GM18868 (cell line): ENCODE measurements at regions not wholly inside any gene's neighbourhood (a gene's known extent, or its start where the extent isn't known, plus 50 kb on each side); places are given as distances from the start of the nearest gene placed in this dataset.
"Not testable (repeated sequence)": the region's sequence is repeated elsewhere in the genome, so short reads cannot be mapped to it uniquely, and the experiment has no call there.

Source experiments
- ATAC-seq: cut with Tn5 transposase; IDR thresholded peaks from one replicate; pipeline ENCODE4 v1.9.1; 2021; ENCODE audit warnings: mild to moderate bottlenecking, moderate library complexity; ENCODE audit not compliant: unreplicated experiment

DNA sequence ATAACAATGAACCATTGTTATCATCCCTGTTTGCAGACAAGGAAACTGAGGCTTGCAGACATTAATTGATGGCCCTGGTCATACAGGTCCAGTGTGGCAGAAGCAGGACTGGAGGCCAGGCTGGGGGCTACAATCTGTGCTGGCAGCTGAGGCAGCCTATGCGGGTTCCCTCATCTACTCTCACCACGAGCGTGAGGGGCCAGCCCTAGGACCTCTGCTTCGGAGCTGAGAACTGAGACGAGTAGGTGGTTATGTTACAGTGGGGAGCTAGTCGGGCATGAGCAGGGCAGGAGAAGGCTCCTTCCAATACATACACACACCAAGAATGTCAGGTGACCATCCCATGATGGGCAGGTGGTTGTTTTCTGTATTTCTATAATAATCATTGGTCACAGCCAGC is 82.2 kb upstream of the ASB18 start:
- ATAC-seq, result no peak

DNA sequence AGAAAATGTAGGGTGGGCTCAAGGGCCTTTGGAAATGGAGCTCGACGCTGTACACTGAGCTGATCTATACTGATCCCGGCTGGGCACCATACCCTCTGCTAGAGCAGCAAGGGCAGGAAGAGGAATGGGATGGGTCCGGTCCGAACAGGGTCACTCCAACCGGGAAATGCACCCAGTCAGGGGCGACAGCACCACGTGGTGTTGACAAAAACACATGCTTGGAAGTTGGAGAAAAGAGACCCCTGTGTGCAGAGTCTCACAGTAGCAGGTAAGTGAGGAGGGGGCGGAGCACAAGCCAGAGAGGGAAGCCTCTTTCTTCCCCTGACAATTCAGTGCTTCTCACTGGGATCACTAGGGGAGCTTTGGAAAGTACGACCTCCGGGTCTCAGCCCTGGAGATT is 84.1 kb upstream of the ASB18 start:
- ATAC-seq, result no peak

DNA sequence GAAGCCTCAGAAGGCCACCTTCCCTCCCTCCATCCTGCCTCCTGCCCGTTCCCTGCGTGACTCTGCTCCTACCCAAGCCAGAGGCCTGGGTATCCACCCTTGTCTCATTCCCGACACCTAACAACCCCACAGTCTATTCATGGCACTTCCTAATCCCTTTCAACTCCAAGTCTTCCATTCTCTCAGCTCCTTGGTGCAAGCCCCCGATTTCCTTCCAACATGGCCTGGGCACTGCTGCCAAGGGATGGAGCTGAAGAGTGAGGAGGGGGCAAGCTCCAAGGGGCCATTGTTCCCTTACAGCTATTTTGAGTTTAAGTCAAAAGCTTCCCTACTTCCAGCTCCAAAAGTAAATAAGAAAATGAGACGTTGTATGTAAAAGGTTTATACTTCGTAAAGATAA is 84.8 kb upstream of the ASB18 start:
- no peak for ATAC-seq

DNA sequence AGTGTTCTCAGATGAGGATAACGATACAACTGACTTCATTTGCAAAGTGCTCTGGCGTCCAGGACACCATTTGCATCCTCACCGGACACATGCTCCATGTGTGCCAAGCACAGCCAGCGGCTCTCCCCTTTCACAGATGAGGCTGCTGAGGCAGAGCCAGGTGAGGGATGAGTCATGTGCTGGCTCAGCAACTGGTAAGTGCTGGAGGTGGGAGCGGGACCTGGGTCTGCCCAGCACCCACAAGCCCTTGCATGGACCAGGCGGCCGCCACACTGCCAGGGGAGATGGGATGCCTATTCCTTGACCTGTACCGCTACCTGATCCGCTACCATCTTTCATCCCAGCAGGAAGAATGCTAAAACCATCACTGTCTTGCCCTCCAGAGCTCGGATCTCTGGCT is 86.2 kb upstream of the ASB18 start:
- ATAC-seq, result no peak

DNA sequence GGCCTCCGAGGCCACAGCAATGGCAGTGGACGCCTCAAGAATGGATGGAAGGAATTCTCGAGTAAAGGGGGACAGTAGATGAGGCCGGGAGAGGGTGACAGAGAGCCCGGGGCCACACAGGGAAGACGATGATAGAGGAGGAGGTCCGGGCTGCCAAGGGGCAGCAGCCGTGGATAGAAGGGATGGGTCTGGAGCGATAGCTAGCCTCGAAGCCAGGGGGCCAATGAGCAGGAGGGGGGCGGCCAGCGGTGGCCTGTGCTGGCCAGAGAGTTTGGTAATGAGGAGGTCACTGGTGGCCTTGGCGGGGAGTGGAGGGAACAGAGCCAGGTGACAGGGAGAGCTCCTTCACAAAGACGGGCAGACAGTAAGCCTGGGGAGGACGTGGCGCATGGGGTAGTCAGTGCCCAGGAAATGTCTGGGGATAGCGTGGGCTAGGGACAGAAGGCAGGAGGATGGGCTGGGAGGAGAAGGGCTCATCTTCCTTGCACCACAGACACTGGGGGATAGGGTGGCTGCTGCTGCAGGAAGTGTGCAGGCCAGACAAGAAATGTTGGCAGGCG is 87.8 kb upstream of the ASB18 start:
- no peak for ATAC-seq

DNA sequence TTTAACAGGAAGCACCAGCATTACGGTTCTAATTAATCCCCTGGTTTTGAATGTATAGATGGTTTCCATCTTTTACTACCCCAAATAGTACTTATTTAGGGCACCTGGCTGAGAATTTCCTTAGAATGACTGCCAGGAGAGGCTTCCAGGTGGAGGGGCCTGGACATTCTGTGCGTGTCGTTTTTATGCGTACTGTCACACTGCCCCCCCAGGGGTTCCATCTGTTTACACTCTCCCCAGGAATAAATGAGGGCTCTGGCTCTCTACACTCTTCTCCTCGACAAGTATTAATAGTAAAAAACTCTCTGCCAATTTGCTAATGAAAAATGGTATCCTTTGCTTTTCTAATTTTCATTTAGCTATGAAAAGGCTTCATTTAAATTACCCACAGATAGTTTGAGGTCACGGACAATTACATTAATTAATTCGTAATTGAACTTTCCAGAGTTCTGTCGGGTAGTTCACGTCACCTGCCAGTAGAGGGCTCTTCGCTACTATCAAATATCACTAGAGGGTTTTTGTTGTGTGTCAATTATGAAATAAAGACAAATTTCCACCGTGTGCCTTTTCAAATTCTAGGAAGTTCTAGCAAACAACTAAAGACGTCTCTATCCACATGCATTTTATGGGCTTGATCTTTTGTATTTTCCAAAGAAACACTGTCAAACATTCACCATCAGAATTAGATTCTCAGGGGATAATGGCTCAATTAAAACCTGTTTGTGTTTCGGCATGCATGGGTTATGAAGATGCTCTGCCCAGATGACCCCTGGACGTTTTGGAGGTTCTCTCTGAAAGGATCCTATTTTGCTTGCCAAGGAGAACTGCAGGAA is 88.8 kb upstream of the ASB18 start:
- no peak for ATAC-seq

DNA sequence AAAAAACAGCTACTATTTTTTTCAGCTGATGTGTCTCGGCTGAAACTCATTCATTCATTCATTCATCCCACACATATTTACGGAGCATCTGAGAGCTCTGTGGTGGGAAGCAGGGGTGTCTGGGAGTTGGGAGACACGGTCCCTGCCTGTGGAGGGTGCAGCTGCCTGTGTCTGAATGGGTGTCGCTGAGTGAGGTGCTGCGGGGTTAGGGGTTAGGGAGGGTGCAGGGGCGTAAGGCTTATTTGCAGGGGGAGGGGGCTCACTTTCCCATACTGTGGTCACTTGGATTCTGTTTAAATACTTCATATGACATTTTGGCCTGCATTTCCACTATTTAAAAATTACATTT is 89.4 kb upstream of the ASB18 start:
- no peak for ATAC-seq

DNA sequence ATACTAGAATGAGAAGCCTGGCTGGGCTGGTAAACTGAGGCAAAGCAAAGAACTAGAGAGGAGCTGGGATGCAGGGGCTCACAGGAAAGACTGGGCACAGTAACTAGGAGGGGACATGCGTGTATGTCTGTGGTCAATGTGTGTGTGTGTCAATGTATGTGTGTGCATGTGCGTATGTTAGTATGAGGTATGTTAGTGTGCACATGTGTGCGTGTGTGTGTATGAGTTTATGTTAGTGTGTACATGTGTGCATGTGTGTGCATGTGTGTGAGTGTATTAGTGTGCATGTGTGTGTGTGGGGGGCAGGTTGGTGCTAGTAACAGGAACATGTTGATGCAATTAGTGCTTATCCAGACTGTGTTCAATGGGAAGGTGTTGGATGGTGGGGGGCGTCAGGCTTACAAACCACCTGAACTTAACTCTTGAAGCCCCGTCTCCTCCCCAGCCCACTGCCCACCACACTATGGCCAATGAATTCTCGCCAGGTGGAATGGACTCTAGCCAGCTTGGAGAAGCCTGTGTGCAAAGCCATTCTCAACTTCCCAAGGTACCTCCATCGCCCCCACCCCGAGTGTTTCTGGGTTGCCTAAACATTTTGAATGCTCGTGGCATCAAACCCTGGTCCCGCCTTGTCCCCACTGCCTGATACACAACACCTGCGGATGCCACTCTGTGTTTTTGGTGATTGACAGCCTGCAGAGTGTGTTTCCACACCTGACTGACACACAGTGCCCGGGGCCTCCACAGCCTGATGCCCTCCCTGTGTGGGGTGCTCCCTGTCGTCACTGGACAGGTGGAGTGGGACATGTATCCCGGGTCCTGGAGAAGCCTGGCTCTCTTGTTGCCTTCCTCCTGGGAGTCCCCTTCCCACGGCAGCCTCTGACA is 90.1 kb upstream of the ASB18 start:
- ATAC-seq, result no peak

DNA sequence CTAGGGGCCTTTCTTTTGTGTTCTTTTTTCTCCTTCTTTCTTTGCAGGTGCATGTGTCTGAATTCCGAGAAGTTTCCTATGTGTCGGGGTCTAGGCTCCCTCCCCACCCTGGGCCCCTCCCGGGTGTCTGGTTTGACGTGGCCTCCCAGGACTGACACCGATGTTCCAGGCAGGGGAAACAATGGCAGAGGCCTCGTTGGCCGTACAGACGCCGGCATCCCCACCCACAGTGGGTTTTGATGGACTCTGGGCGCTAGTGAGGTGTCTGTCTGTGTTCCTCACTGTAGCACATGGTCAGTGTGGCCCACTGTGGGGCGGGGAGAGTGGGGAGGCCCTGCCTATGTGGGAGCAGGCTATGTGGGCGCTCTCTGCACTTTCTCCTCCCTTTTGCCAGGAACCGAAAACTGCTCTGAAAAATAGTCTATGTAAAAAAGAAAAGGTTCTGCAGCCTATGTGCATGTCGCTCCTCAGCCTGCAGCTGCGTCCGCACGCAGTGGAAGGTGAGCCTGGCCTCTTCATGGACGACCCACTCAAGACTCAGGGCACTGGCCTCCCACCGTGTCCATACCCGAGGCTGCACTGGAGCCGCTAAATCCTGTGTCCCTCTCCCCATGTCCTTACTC is 90.9 kb upstream of the ASB18 start:
- no peak for ATAC-seq

DNA sequence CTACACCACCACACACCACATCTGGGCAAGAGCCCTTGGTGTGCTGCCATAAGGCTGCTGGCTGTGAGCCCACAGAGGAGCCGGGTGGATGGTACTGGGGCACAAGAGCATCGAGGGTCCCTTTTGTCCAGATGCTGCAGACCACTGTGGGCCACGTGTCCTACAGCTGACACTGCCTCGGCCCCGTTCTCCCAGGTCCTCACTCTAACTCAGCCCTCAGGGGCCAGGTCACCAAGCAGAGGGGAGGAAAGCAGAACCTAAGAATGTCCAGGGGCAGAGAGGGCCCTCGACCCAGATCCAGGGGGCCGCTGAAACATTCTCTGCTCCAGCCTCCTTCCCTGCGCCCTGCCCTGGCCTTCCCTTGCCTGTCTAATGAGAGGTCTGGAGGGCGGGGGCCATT is 91.7 kb upstream of the ASB18 start:
- no peak for ATAC-seq

DNA sequence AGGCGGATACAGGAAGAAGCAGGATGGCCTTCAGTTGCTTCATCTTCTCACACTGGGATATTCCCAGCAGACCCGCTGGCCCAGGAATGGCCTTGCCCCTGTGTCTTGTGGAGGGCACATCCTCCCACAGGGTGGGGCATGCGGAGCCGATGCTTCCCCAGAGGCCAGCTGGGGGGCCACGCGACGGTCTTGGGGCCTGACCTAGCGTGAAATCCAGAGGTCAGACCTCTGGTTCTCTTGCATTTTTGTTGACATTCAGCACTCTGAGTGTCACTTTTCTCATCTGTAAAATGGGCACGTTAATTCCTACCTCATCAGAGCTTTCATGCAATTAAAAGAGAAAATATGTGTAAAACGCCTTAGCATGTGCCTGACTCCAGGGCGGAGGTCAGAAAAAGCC is 92.1 kb upstream of the ASB18 start:
- ATAC-seq, result not testable (repeated sequence)

DNA sequence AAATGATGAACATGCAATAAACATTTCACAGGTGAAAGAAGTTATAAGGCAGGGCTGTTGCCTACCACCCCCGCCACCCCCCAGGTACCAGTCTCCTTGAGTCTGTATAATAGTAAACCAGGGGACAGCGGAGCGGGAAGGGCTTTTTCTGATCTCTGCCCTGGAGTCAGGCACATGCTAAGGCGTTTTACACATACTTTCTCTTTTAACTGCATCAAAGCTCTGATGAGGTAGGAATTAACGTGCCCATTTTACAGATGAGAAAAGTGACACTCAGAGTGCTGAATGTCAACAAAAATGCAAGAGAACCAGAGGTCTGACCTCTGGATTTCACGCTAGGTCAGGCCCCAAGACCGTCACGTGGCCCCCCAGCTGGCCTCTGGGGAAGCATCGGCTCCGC is 94.3 kb upstream of the ASB18 start:
- not testable (repeated sequence) for ATAC-seq

DNA sequence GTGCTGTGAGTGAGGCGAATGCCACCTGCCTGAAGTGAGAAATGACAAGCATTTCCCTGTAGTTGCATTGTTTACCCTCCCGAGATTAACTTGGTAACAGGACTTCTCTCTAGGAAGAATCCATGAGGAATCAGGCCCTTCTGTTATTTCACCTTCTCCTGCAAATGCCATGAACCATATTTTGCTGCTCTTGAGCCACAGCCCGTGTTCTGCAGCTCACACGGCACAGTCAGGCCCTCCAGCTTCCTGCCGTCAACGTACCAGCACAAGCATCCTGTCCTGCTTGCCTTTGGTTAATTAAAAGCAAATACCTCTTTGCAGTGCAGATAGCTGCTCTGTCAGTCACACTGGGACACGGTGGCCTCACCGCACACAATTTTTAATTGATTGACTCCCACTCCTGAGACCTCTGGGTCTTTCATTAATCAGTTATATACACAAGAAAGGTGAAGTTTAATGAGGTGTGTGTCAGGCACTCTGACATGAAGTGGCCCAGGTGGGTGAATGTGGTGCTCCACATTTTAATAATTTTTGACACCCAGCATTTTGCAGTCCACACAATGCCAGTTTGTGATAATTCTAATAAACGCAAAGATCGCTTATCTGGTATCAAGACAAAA is 95.3 kb upstream of the ASB18 start:
- no peak for ATAC-seq

DNA sequence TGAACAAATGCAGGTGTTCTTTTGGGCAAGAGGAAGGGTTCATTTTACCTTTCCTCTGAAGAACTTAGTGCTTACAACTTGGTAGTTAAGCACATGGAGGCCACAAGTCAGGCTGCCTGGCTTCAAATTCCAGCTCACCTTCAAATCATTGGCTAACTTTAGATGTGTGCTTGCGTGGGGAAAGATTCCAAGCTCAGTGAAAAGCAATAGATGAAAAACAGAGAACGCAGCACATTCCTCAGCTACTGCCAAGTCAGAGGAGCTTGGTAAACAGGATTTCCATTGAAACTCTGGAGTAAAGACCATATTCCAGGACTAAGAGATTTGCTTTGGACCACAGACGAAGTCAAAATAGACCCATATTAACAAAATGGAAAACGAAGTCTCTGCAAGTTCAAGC is 96.3 kb upstream of the ASB18 start:
- ATAC-seq, result no peak

DNA sequence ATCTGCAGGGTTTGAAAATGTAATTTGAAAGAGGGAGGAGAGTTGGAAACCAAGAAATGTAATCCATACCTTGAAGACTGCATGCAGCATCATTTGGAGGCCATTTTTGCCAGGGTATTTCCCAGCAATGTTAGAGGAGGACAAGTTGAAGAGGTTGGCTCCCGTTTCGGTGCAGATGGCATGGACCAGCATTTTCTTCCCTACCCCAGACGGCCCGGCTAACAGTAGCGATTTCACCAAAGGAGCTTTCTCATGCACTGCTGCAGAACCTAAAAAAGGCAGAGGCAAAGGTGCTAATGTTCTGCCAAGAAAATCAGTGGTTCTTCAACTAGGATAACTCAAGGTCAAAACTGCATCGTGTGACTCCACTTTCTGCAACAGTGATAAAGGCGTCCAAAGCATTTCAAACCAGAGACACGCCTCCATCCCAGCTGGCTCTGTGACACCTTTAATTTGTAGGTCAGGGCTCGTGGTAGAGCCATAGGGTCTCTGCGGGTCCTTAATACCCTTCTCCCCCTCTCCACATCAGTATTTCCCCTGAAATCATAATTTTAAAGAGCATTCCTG is 99.6 kb upstream of the ASB18 start:
- no peak for ATAC-seq

DNA sequence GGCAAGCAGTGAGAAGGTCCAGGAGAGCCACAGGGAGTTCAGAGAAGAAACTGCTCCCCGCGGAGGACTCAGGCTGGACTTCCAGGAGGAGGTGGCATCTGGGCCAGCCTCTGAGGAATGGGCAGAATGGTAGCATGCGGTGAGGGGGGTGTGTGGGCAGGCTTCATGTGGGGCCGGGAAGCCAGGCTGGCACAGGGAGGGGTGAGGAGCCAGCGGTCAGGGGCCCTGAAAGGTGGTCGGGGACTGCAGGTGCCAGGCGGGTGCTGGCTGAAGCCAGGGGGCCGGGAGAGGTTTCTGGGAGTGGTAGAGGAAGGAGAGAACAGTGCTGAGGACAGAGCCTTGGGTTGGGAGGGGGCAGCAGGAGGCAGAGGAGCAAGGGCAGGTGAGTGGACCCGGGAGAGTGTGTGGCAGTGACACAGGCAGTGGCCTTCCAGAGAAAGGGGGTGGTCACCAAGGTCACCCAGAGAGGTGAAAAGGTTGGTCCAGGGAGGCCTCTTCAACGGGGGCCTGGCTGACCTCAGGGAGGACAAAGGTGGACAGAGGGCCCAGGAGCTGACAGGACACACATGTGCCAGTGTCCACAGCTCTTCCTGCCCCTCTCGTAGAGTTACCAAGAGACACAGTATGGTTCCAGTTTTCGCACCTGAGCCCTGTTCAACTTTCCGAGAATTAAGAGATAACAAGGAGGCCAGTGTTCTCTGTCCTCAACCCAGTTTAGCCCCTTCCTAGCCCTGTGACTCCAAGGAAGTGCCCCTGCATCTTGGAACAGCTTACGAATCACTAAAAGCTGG is 101.2 kb upstream of the ASB18 start:
- no peak for ATAC-seq

DNA sequence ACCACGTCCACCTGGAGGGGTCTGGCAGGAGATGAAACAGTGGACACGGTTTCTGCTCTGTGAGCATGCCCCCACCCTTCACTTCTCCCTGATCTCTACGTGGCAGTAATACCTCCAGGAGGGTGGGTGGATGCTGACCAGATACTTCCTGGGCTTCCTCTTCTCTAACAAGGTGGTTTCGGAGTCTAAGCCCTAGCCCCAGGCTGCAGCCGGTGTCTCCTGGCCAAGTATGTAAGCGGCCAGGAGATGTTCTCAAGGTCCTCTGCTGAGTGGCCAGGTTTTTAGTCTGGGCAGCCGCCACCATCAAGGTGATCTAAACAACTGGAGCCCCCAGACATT is 101.8 kb upstream of the ASB18 start:
- ATAC-seq, result no peak

DNA sequence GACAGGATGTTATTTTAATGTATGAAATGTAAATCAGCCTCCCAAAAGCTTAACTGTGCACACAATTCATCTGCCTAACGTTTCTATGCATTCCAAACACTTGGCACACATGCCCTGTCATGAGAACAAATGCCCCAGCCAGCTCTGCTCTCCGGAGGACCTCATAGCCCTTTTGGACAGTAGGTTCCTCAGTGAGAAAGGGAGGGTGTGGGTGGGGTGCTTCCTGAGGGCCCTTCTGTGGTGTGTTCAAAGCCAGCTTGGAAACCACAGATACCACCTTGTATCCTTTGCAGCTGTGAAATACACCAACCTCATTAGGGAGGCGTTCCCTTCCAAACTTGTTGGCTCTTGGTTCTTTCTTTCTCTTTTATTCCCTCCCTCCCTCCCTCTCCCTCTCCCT is 102.2 kb upstream of the ASB18 start:
- ATAC-seq, result no peak

DNA sequence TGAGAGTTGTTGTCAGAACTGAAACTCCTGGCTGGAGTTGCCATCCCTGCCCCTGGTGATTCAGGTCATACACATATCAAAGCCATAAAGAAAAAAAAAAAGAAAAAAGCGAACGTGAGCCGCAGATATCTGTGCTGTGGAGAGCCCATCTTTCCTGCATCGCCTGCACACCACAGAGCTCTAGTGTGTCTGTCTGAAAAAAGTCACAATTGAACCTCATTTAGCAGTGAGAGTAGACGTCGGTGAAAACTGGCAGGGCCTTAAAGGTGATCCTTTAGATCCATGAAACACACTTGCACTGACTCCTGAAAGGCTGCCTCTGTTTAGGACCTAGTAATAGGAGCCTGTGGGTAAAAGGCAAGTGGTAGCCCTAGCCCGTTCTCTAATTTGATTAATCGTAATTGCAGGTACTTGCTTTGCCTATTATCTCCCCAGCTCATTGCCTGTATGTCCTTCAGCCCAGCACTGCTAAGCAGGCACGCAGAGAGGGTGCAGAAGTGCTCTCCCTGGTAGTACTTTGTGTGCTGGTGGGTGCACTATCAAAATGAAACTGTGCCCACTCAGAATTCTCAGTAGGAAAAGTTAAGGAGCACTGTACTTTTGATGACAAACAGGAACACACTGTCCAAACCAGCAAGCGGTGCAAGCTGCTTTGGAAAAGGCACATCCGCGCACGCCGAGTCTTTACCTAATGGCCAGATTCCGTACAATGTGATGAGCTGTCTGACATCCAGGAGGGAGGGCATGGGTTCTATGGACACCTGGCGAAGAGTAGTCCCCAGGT is 103.5 kb upstream of the ASB18 start:
- ATAC-seq, result no peak
